Esophagus squamous epithelium (tissue), 5 donors: ENCODE measurements at regions not wholly inside any gene's neighbourhood (a gene's known extent, or its start where the extent isn't known, plus 50 kb on each side); places are given as distances from the start of the nearest gene placed in this dataset.

Source experiments
- DNase-seq: peaks from one replicate; lab custom pipeline; 2025; lab: John Stamatoyannopoulos, UW
- H3K27ac ChIP-seq, 4 donors: fragments of 200-600 bp; sonication (generic); one replicate each; pipeline ENCODE4 v1.5.1; 2016 to 2019; ENCODE audit warnings: mild to moderate bottlenecking in 1 of 4
- H3K27me3 ChIP-seq, 4 donors: fragments of 200-600 bp; sonication (generic); 1 replicate in 3 of 4; 2 replicates in 1 of 4; pipeline versions ENCODE4 v1.5.1 to v1.6.0; 2017 to 2021; ENCODE audit warnings: antibody characterized with exemption in 1 of 4
- H3K36me3 ChIP-seq, 3 donors: fragments of 200-600 bp; sonication (generic); one replicate each; pipeline ENCODE4 v1.5.1; 2016 to 2019
- H3K4me1 ChIP-seq, 3 donors: fragments of 200-600 bp; sonication (generic); one replicate each; pipeline ENCODE4 v1.5.1; 2017 to 2019
- H3K4me3 ChIP-seq, 4 donors: fragments of 200-600 bp; sonication (generic); 1 replicate in 3 of 4; 2 replicates in 1 of 4; pipeline ENCODE4 v1.5.1; 2016 to 2019; ENCODE audit warnings: mild to moderate bottlenecking in 2 of 4, moderate library complexity in 1 of 4
- H3K9me3 ChIP-seq, 3 donors: fragments of 200-600 bp; sonication (generic); one replicate each; pipeline ENCODE4 v1.5.1; 2016 to 2019
- CTCF ChIP-seq, 6 experiments: fragments of 450-650 bp in 4 of 6; fragments of 200-600 bp in 2 of 6; sonication (generic) in 2 of 6; IDR thresholded peaks; one replicate each; pipeline ENCODE4 v1.5.1; 2016 to 2019; ENCODE audit warnings: antibody characterized with exemption in 6 of 6, mild to moderate bottlenecking in 4 of 6, moderate library complexity in 4 of 6
- POLR2A ChIP-seq, 4 donors: fragments of 450-650 bp; IDR thresholded peaks; one replicate each; pipeline ENCODE4 v1.6.1; 2017; ENCODE audit warnings: antibody characterized with exemption in 4 of 4, mild to moderate bottlenecking in 4 of 4, moderate library complexity in 3 of 4
- WGBS, 2 donors: methylation state at CpG; one replicate each; pipeline ENCODE4 v1.1.5; 2018; 5-methylcytosine and 5-hydroxymethylcytosine counted together
- intact Hi-C: fragments of 100-400 bp; cut with DNase I; formaldehyde crosslinking; loops from one replicate; pipeline ENCODE4 v1.15.0; 2022
- donor health status: DM: yes; HTN: yes; CAD: no.

GRCh38 chr17:13921841-13922776 lies 147.2 kb upstream of the COX10 start:
- TF ChIP-seq POLR2A (IDR thresholded peaks at IDR 0.05) (no peak), CTCF (IDR thresholded peaks at IDR 0.05) (no peak)
- Histone ChIP-seq H3K27me3 (no peaks in the 10 kb centered on the region), H3K4me3 (no peak overlapping the region), H3K9me3 (no peaks in the 10 kb centered on the region), H3K4me1 (peaks cover 0 to 5% (median 0%) of the 10 kb centered on the region in 3 donors), H3K27ac (no peak overlapping the region), H3K36me3 (no peaks in the 10 kb centered on the region)
- 76 to 87% methylated on average over 13 to 14 of the region's 19 CpGs for WGBS, 2 donors
- intact Hi-C loops = no loop called here
- DNase-seq = no peak

GRCh38 chr17:13922885-13923284 lies 146.4 kb upstream of the COX10 start:
- H3K27ac ChIP-seq = no peak overlapping the region
- DNase-seq = no peak
- WGBS, 2 donors = 100% methylated on average over 2 to 3 of the region's 5 CpGs

GRCh38 chr17:13925579-13925978 lies 143.7 kb upstream of the COX10 start:
- intact Hi-C loops = no loop called here
- Histone ChIP-seq H3K4me3 (no peak overlapping the region), H3K4me1 (peaks cover 0 to 18% (median 0%) of the 10 kb centered on the region in 3 donors), H3K9me3 (no peaks in the 10 kb centered on the region), H3K27me3 (no peaks in the 10 kb centered on the region), H3K36me3 (no peaks in the 10 kb centered on the region), H3K27ac (no peak overlapping the region)
- DNase-seq = no peak
- TF ChIP-seq CTCF (IDR thresholded peaks at IDR 0.05) (peak in 1 of 6 experiments; percentile 33), POLR2A (IDR thresholded peaks at IDR 0.05) (no peak)
- WGBS, 2 donors = 97 to 100% methylated on average over 3 to 4 of the region's 5 CpGs

More at GRCh38 chr17:13922885-13923284, 146.4 kb upstream of the COX10 start:
- intact Hi-C loops = no loop called here
- H3K27me3 ChIP-seq = no peaks in the 10 kb centered on the region
- TF ChIP-seq CTCF (IDR thresholded peaks at IDR 0.05) (no peak), POLR2A (IDR thresholded peaks at IDR 0.05) (no peak)
- no peaks in the 10 kb centered on the region for H3K9me3 ChIP-seq
- peaks cover 0 to 4% (median 0%) of the 10 kb centered on the region in 3 donors for H3K4me1 ChIP-seq
- no peaks in the 10 kb centered on the region for H3K36me3 ChIP-seq
- no peak overlapping the region for H3K4me3 ChIP-seq

GRCh38 chr17:13931111-13931526 lies 138.2 kb upstream of the COX10 start:
- peak; percentile 12 for DNase-seq
- H3K4me3 ChIP-seq = peak overlapping the region in 1 of 4 donors; percentile 3
- peaks cover 7 to 36% (median 10%) of the 10 kb centered on the region in 3 donors for H3K4me1 ChIP-seq
- no peaks in the 10 kb centered on the region for H3K9me3 ChIP-seq
- peak overlapping the region; percentile 70 to 85 (median 75) for H3K27ac ChIP-seq
- WGBS, 2 donors = 33 to 61% methylated on average over 3 of the region's 3 CpGs
- TF ChIP-seq POLR2A (IDR thresholded peaks at IDR 0.05) = no peak
- no peak for TF ChIP-seq CTCF (IDR thresholded peaks at IDR 0.05)
- intact Hi-C loops = no loop called here
- H3K27me3 ChIP-seq = no peaks in the 10 kb centered on the region
- no peaks in the 10 kb centered on the region for H3K36me3 ChIP-seq

- DNase-seq = peak; percentile 16
- Histone ChIP-seq H3K4me1 (peaks cover 7 to 36% (median 10%) of the 10 kb centered on the region in 3 donors), H3K27me3 (no peaks in the 10 kb centered on the region), H3K9me3 (no peaks in the 10 kb centered on the region), H3K27ac (peak overlapping the region; percentile 70 to 85 (median 75)), H3K4me3 (no peak overlapping the region), H3K36me3 (no peaks in the 10 kb centered on the region)
- intact Hi-C loops = no loop called here
- TF ChIP-seq POLR2A (IDR thresholded peaks at IDR 0.05) = no peak
- TF ChIP-seq CTCF (IDR thresholded peaks at IDR 0.05) = no peak
- 9 to 23% methylated on average over 4 of the region's 4 CpGs for WGBS, 2 donors
These were observed 137.4 kb upstream of the COX10 start for GRCh38 chr17:13931800-13932460.
